K562 (cell line): ENCODE measurements at regions not wholly inside any gene's neighbourhood (a gene's known extent, or its start where the extent isn't known, plus 50 kb on each side); places are given as distances from the start of the nearest gene placed in this dataset.

ENCODE experiments used
- ATAC-seq: fragments of 200-7000 bp; cut with Tn5 transposase; 3 replicates; pipeline ENCODE4 v1.9.1; 2020; ENCODE audit warnings: moderate library complexity
- BruUV-seq: library from RNA; stranded (reverse); fragments of 400-500 nt; replicated peaks from 2 replicates; lab custom pipeline; 2021; lab: Mats Ljungman, UMichigan
- CTCF ChIA-PET: fragments of 300-600 bp; formaldehyde crosslinking; extraction: SDS; loops from one replicate; lab custom pipeline; 2021; ENCODE audit warnings: low intra/inter-chr PET ratio; lab: Yijun Ruan, JAX
- POLR2A ChIA-PET: fragments of 300-600, 350-650 bp; sonication (Branson Sonifier 250); formaldehyde crosslinking; extraction: SDS; loops from one replicate; lab custom pipeline; 2021; ENCODE audit warnings: antibody characterized with exemption, inconsistent platforms; lab: Yijun Ruan, JAX
- DNase-seq, 4 experiments: peaks; one replicate each; pipeline versions ENCODE4 v3.0.0 to v3.0.0-alpha.2; 2011 to 2018; ENCODE audit warnings: low spot score in 3 of 4, mixed read lengths in 3 of 4; ENCODE audit errors: extremely low read depth in 1 of 4
- FAIRE-seq: peaks from 2 replicates; lab custom pipeline; 2011; peaks lifted over from hg19 to GRCh38; lab: Jason Lieb, UNC
- H2AFZ ChIP-seq: 2 replicates; pipeline ENCODE4 v1.6.0; 2011; ENCODE audit warnings: low read depth, low read length, control low read depth, inconsistent platforms
- H3K27ac ChIP-seq: fragments of 200-600 bp; 3 replicates; pipeline ENCODE4 v1.8.0; 2011; ENCODE audit warnings: low read depth, mild to moderate bottlenecking, control low read depth, inconsistent platforms, low read length, moderate library complexity, mixed read lengths; ENCODE audit errors: extremely low read depth
- H3K27me3 ChIP-seq, 2 experiments: fragments of 300-600 bp in 1 of 2; 2 replicates in 1 of 2; 3 replicates in 1 of 2; pipeline versions ENCODE4 v1.6.0 to v1.8.0; 2011; ENCODE audit warnings: inconsistent platforms in 2 of 2, low read length in 2 of 2, mild to moderate bottlenecking in 1 of 2, mixed read lengths in 1 of 2, moderate library complexity in 1 of 2; ENCODE audit not compliant: control insufficient read depth in 2 of 2, insufficient read depth in 2 of 2
- H3K36me3 ChIP-seq: fragments of 300-600 bp; 3 replicates; pipeline ENCODE4 v1.8.0; 2011; ENCODE audit warnings: mild to moderate bottlenecking, low read length, inconsistent platforms; ENCODE audit not compliant: control insufficient read depth, insufficient read depth
- H3K4me1 ChIP-seq, 2 experiments: fragments of 200-600 bp in 1 of 2; replicated peaks in 1 of 2; 2 replicates in 1 of 2; 3 replicates in 1 of 2; pipeline versions ENCODE4 v1.5.1 to v1.8.0; 2011; ENCODE audit warnings: inconsistent platforms in 2 of 2, low read length in 2 of 2, mild to moderate bottlenecking in 1 of 2, mixed read lengths in 1 of 2, moderate library complexity in 1 of 2; ENCODE audit not compliant: control insufficient read depth in 2 of 2, insufficient read depth in 2 of 2
- H3K4me2 ChIP-seq: 2 replicates; pipeline ENCODE4 v1.6.1; 2011; ENCODE audit warnings: low read length, control low read depth, inconsistent platforms, mixed read lengths; ENCODE audit not compliant: insufficient read depth
- H3K4me3 ChIP-seq: fragments of 200-600 bp; sonication (generic), shearing (Covaris generic); 2 replicates; pipeline ENCODE4 v1.5.1; 2016; ENCODE audit warnings: control low read depth, inconsistent platforms
- H3K79me2 ChIP-seq: fragments of 200-600 bp; 3 replicates; pipeline ENCODE4 v1.8.0; 2011; ENCODE audit warnings: low read length, inconsistent platforms; ENCODE audit not compliant: control insufficient read depth, insufficient read depth
- H3K9ac ChIP-seq, 2 experiments: 2 replicates each; pipeline versions ENCODE4 v1.6.0 to v1.6.1; 2011; ENCODE audit warnings: low read depth in 2 of 2, low read length in 2 of 2, control low read depth in 1 of 2, inconsistent platforms in 1 of 2, mild to moderate bottlenecking in 1 of 2, mixed read lengths in 1 of 2; ENCODE audit not compliant: insufficient read depth in 1 of 2
- H3K9me1 ChIP-seq: one replicate; pipeline ENCODE4 v1.6.0; 2011; ENCODE audit warnings: inconsistent platforms, mild to moderate bottlenecking, low read length, moderate library complexity; ENCODE audit not compliant: control insufficient read depth, insufficient read depth
- H3K9me3 ChIP-seq: replicated peaks from 2 replicates; pipeline ENCODE4 v1.5.1; 2011; ENCODE audit warnings: low read depth, low read length, inconsistent platforms; ENCODE audit not compliant: control insufficient read depth, insufficient read depth
- H4K20me1 ChIP-seq: replicated peaks from 2 replicates; pipeline ENCODE4 v1.6.1; 2011; ENCODE audit warnings: low read length, inconsistent platforms, mixed read lengths; ENCODE audit not compliant: control insufficient read depth, insufficient read depth
- ELF2 ChIP-seq: fragments of 250-450 bp; sonication (Bioruptor Pico); IDR thresholded peaks from 2 replicates; pipeline ENCODE4 v1.5.0; 2021; ENCODE audit warnings: mild to moderate bottlenecking
- EWSR1 ChIP-seq: fragments of 450-650 bp; IDR thresholded peaks from 2 replicates; pipeline ENCODE4 v1.6.1; 2018; ENCODE audit warnings: borderline replicate concordance, mild to moderate bottlenecking, low read depth, moderate library complexity; ENCODE audit not compliant: partially characterized antibody
- MTA3 ChIP-seq: fragments of 450-650 bp; formaldehyde crosslinking; IDR thresholded peaks from 2 replicates; pipeline ENCODE4 v1.6.1; 2017; ENCODE audit warnings: mild to moderate bottlenecking, borderline replicate concordance
- MYNN ChIP-seq, 2 experiments: sonication (generic); formaldehyde crosslinking in 1 of 2; IDR thresholded peaks; 2 replicates each; pipeline versions ENCODE4 v1.5.0 to v1.6.1; 2016 to 2020; ENCODE audit warnings: antibody characterized with exemption in 1 of 2, missing genetic modification reagents in 1 of 2
- PRMT5 ChIP-seq: sonication (generic); formaldehyde crosslinking; IDR thresholded peaks from 2 replicates; pipeline ENCODE4 v1.5.0; 2020; ENCODE audit warnings: missing genetic modification reagents
- SIRT6 ChIP-seq: IDR thresholded peaks from one replicate; pipeline ENCODE4 v1.6.1; 2012; ENCODE audit warnings: low read depth, mild to moderate bottlenecking, control low read depth, inconsistent platforms, low read length, moderate library complexity
- ZNF398 ChIP-seq: fragments of 250-450 bp; sonication (Bioruptor Pico); IDR thresholded peaks from 2 replicates; pipeline ENCODE4 v1.8.0; 2021; ENCODE audit warnings: moderate library complexity, mild to moderate bottlenecking, inconsistent platforms
- ZNF77 ChIP-seq: fragments of 250-450 bp; sonication (Bioruptor Pico); IDR thresholded peaks from 2 replicates; pipeline ENCODE4 v1.5.0; 2020
- WGBS: fragments of 100-300 bp; shearing (Covaris generic); methylation state at CpG from one replicate; pipeline ENCODE4 v1.1.6; 2016; ENCODE audit warnings: low coverage, mixed read lengths; ENCODE audit not compliant: insufficient coverage; ENCODE audit errors: missing lambda C conversion rate; 5-methylcytosine and 5-hydroxymethylcytosine counted together
- in situ Hi-C: fragments of 300-500 bp; cut with MboI; formaldehyde crosslinking; loops from 4 replicates; pipeline ENCODE4 v1.15.0; 2018; ENCODE audit warnings: inconsistent platforms, mixed read lengths
- intact Hi-C: fragments of 100-400 bp; cut with micrococcal nuclease; formaldehyde crosslinking; loops from 2 replicates; pipeline ENCODE4 v1.14.2; 2022

- no peak overlapping the region for H3K9ac ChIP-seq
- TF ChIP-seq ZNF398 (CRISPR knock-in tag) (no peak), MTA3 (no peak), MYNN (IDR thresholded peaks at IDR 0.05) (no peak), MYNN (CRISPR knock-in tag; IDR thresholded peaks at IDR 0.05) (no peak), PRMT5 (CRISPR knock-in tag) (no peak), ELF2 (CRISPR knock-in tag) (no peak), SIRT6 (no peak), EWSR1 (no peak), ZNF77 (CRISPR knock-in tag) (no peak)
- in situ Hi-C loops = no loop called here
- no peaks in the 10 kb centered on the region for H3K9me3 ChIP-seq
- no TSS peak for BruUV-seq
- no peaks in the 10 kb centered on the region for H3K4me1 ChIP-seq
- H4K20me1 ChIP-seq = no peaks in the 10 kb centered on the region
- no peak overlapping the region for H3K4me2 ChIP-seq
- no peak overlapping the region for H3K27ac ChIP-seq
- no peaks in the 10 kb centered on the region for H3K36me3 ChIP-seq
- H3K79me2 ChIP-seq = no peaks in the 10 kb centered on the region
- DNase-seq (no peak), ATAC-seq (no peak), FAIRE-seq (no peak)
- no peaks in the 10 kb centered on the region for H3K9me1 ChIP-seq
- H3K4me3 ChIP-seq = no peak overlapping the region
- WGBS = 0% methylated on average over 1 of the region's 1 CpG
- H3K27me3 ChIP-seq = no peaks in the 10 kb centered on the region
- no peak overlapping the region for H2AFZ ChIP-seq
- ChIA-PET CTCF (interaction anchor here (0.6 kb wide), 1 partner anchor 157 kb away, joined by 3 read pairs; no protein-coding TSS in a partner anchor), POLR2A (no interaction called here)
- intact Hi-C loops = no loop called here
Measured at GRCh38 chr6:12367412-12367811, 77.3 kb downstream of the EDN1 start.
